ENCODE measurements at regions not wholly inside any gene's neighbourhood (a gene's known extent, or its start where the extent isn't known, plus 50 kb on each side); places are given as distances from the start of the nearest gene placed in this dataset.

DNA sequence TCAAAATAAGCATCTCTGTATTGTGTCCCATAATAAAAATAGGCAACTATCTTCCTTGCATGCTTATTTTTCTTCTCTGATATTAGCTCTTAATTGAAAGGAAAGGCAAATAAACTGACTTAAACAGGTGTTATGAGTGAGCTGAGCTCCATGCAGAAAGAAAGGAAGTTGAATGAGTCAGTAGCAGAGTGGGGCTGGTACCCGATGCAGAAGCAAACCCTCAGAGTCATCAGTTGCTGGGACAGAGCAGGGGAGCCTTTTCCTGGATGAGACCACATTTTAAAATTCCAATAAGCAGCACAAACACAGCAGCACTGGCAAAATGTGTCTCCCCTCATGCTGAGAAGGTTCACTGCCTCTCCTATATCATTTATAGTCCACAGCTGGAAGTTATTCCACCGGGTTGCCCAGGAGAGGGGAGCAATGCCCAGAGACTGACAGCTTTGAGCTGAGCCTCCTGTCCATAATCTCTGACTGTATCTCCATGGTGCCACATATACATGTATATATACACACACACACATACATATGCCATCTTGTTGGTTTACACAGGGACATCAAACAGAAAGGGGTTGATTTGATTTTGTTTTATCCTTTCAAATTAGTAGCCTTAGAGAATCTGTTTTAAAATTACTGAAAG is 274.3 kb upstream of the PPARGC1A start:
- TF ChIP-seq, protein P1, sequence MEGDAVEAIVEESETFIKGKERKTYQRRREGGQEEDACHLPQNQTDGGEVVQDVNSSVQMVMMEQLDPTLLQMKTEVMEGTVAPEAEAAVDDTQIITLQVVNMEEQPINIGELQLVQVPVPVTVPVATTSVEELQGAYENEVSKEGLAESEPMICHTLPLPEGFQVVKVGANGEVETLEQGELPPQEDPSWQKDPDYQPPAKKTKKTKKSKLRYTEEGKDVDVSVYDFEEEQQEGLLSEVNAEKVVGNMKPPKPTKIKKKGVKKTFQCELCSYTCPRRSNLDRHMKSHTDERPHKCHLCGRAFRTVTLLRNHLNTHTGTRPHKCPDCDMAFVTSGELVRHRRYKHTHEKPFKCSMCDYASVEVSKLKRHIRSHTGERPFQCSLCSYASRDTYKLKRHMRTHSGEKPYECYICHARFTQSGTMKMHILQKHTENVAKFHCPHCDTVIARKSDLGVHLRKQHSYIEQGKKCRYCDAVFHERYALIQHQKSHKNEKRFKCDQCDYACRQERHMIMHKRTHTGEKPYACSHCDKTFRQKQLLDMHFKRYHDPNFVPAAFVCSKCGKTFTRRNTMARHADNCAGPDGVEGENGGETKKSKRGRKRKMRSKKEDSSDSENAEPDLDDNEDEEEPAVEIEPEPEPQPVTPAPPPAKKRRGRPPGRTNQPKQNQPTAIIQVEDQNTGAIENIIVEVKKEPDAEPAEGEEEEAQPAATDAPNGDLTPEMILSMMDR (IDR thresholded peaks at IDR 0.05), result no peak
- TF ChIP-seq POLR2A (IDR thresholded peaks at IDR 0.05), result no peak

Measured in suprapubic skin (tissue), 3 donors.